GM18511 (cell line): ENCODE measurements at regions not wholly inside any gene's neighbourhood (a gene's known extent, or its start where the extent isn't known, plus 50 kb on each side); places are given as distances from the start of the nearest gene placed in this dataset.

Source experiments
- ATAC-seq: cut with Tn5 transposase; IDR thresholded peaks from one replicate; pipeline ENCODE4 v1.9.1; 2021; ENCODE audit warnings: mild to moderate bottlenecking, moderate library complexity; ENCODE audit not compliant: unreplicated experiment

- ATAC-seq: no peak
Observed at GRCh38 chr1:30307182-30307581, 416.2 kb downstream of the MATN1 start.

GRCh38 chr1:30305519-30305918, 417.9 kb downstream of the MATN1 start:
- no peak for ATAC-seq

GRCh38 chr1:30305061-30305460, 418.3 kb downstream of the MATN1 start:
- ATAC-seq: no peak

- ATAC-seq: no peak
Observed at GRCh38 chr1:30304080-30304479, 419.3 kb downstream of the MATN1 start.

GRCh38 chr1:30303387-30303786, 420.0 kb downstream of the MATN1 start:
- no peak for ATAC-seq

GRCh38 chr1:30302858-30303257, 420.5 kb downstream of the MATN1 start:
- no peak for ATAC-seq

- ATAC-seq: no peak
Observed at GRCh38 chr1:30300669-30301068, 422.7 kb downstream of the MATN1 start.

GRCh38 chr1:30299393-30299792, 424.0 kb downstream of the MATN1 start:
- ATAC-seq: no peak

GRCh38 chr1:30295674-30296073, 427.7 kb downstream of the MATN1 start:
- no peak for ATAC-seq

- no peak for ATAC-seq
Observed at GRCh38 chr1:30295266-30295665, 428.1 kb downstream of the MATN1 start.

GRCh38 chr1:30294508-30294907, 428.9 kb downstream of the MATN1 start:
- ATAC-seq: no peak

- no peak for ATAC-seq
Observed at GRCh38 chr1:30292451-30292850, 430.9 kb downstream of the MATN1 start.

- no peak for ATAC-seq
Observed at GRCh38 chr1:30291526-30291925, 431.9 kb downstream of the MATN1 start.

- ATAC-seq: no peak
Observed at GRCh38 chr1:30290581-30290980, 432.8 kb downstream of the MATN1 start.

GRCh38 chr1:30287976-30288375, 435.4 kb downstream of the MATN1 start:
- ATAC-seq: no peak

GRCh38 chr1:30286988-30287839, 436.2 kb downstream of the MATN1 start:
- no peak for ATAC-seq

GRCh38 chr1:30286241-30286987, 437.0 kb downstream of the MATN1 start:
- ATAC-seq: no peak

- ATAC-seq: no peak
Observed at GRCh38 chr1:30285501-30285932, 437.9 kb downstream of the MATN1 start.

- no peak for ATAC-seq
Observed at GRCh38 chr1:30284728-30285475, 438.5 kb downstream of the MATN1 start.

GRCh38 chr1:30284226-30284625, 439.2 kb downstream of the MATN1 start:
- no peak for ATAC-seq

GRCh38 chr1:30283199-30283962, 440.0 kb downstream of the MATN1 start:
- ATAC-seq: no peak
